ENCODE measurements at regions not wholly inside any gene's neighbourhood (a gene's known extent, or its start where the extent isn't known, plus 50 kb on each side); places are given as distances from the start of the nearest gene placed in this dataset.
"Not testable (repeated sequence)": the region's sequence is repeated elsewhere in the genome, so short reads cannot be mapped to it uniquely, and the experiment has no call there.

GRCh38 chr5:167071981-167072610, 1219.3 kb upstream of the WWC1 start:
- H3K36me3 ChIP-seq (ENCODE audit: control insufficient read depth in 2 of 2, insufficient read depth in 2 of 2, low read length in 2 of 2) = no peaks in the 10 kb centered on the region
- no peak overlapping the region for H3K4me3 ChIP-seq (ENCODE audit: low read length in 2 of 2)
- no peak overlapping the region for H3K27ac ChIP-seq (ENCODE audit: low read depth in 2 of 2, low read length in 2 of 2)
- H3K4me1 ChIP-seq (ENCODE audit: control insufficient read depth in 2 of 2, insufficient read depth in 2 of 2, low read length in 2 of 2) = no peaks in the 10 kb centered on the region
- H3K27me3 ChIP-seq (ENCODE audit: control insufficient read depth in 2 of 2, insufficient read depth in 2 of 2, low read length in 2 of 2) = no peaks in the 10 kb centered on the region
- H3K9me3 ChIP-seq (ENCODE audit: control insufficient read depth in 2 of 2, low read length in 2 of 2) = no peaks in the 10 kb centered on the region
- H3K9ac ChIP-seq (ENCODE audit: low read depth in 1 of 2, low read length in 2 of 2) = no peak overlapping the region

- H3K9me3 ChIP-seq (ENCODE audit: control insufficient read depth in 2 of 2, low read length in 2 of 2) = no peaks in the 10 kb centered on the region
- no peak overlapping the region for H3K4me3 ChIP-seq (ENCODE audit: low read length in 2 of 2)
- no peak overlapping the region for H3K9ac ChIP-seq (ENCODE audit: low read depth in 1 of 2, low read length in 2 of 2)
- no peaks in the 10 kb centered on the region for H3K36me3 ChIP-seq (ENCODE audit: control insufficient read depth in 2 of 2, insufficient read depth in 2 of 2, low read length in 2 of 2)
- no peaks in the 10 kb centered on the region for H3K4me1 ChIP-seq (ENCODE audit: control insufficient read depth in 2 of 2, insufficient read depth in 2 of 2, low read length in 2 of 2)
- H3K27ac ChIP-seq (ENCODE audit: low read depth in 2 of 2, low read length in 2 of 2) = no peak overlapping the region
- no peaks in the 10 kb centered on the region for H3K27me3 ChIP-seq (ENCODE audit: control insufficient read depth in 2 of 2, insufficient read depth in 2 of 2, low read length in 2 of 2)
Observed at GRCh38 chr5:167081561-167081960, 1209.9 kb upstream of the WWC1 start.

GRCh38 chr5:167096816-167097215, 1194.6 kb upstream of the WWC1 start:
- Histone ChIP-seq H3K9me3 (ENCODE audit: control insufficient read depth in 2 of 2, low read length in 2 of 2) (no peaks in the 10 kb centered on the region), H3K27ac (ENCODE audit: low read depth in 2 of 2, low read length in 2 of 2) (no peak overlapping the region), H3K4me3 (ENCODE audit: low read length in 2 of 2) (no peak overlapping the region), H3K36me3 (ENCODE audit: control insufficient read depth in 2 of 2, insufficient read depth in 2 of 2, low read length in 2 of 2) (no peaks in the 10 kb centered on the region), H3K9ac (ENCODE audit: low read depth in 1 of 2, low read length in 2 of 2) (no peak overlapping the region), H3K27me3 (ENCODE audit: control insufficient read depth in 2 of 2, insufficient read depth in 2 of 2, low read length in 2 of 2) (no peaks in the 10 kb centered on the region), H3K4me1 (ENCODE audit: control insufficient read depth in 2 of 2, insufficient read depth in 2 of 2, low read length in 2 of 2) (no peaks in the 10 kb centered on the region)

- H3K27me3 ChIP-seq (ENCODE audit: control insufficient read depth in 2 of 2, insufficient read depth in 2 of 2, low read length in 2 of 2) = no peaks in the 10 kb centered on the region
- H3K36me3 ChIP-seq (ENCODE audit: control insufficient read depth in 2 of 2, insufficient read depth in 2 of 2, low read length in 2 of 2) = no peaks in the 10 kb centered on the region
- no peaks in the 10 kb centered on the region for H3K4me1 ChIP-seq (ENCODE audit: control insufficient read depth in 2 of 2, insufficient read depth in 2 of 2, low read length in 2 of 2)
- H3K4me3 ChIP-seq (ENCODE audit: low read length in 2 of 2) = no peak overlapping the region
- H3K9me3 ChIP-seq (ENCODE audit: control insufficient read depth in 2 of 2, low read length in 2 of 2) = no peaks in the 10 kb centered on the region
- H3K9ac ChIP-seq (ENCODE audit: low read depth in 1 of 2, low read length in 2 of 2) = no peak overlapping the region
- H3K27ac ChIP-seq (ENCODE audit: low read depth in 2 of 2, low read length in 2 of 2) = no peak overlapping the region
Observed at GRCh38 chr5:167104351-167104750, 1187.1 kb upstream of the WWC1 start.

GRCh38 chr5:167105941-167106340, 1185.5 kb upstream of the WWC1 start:
- H3K27ac ChIP-seq (ENCODE audit: low read depth in 2 of 2, low read length in 2 of 2) = no peak overlapping the region
- no peaks in the 10 kb centered on the region for H3K27me3 ChIP-seq (ENCODE audit: control insufficient read depth in 2 of 2, insufficient read depth in 2 of 2, low read length in 2 of 2)
- H3K36me3 ChIP-seq (ENCODE audit: control insufficient read depth in 2 of 2, insufficient read depth in 2 of 2, low read length in 2 of 2) = no peaks in the 10 kb centered on the region
- H3K4me1 ChIP-seq (ENCODE audit: control insufficient read depth in 2 of 2, insufficient read depth in 2 of 2, low read length in 2 of 2) = no peaks in the 10 kb centered on the region
- H3K4me3 ChIP-seq (ENCODE audit: low read length in 2 of 2) = no peak overlapping the region
- no peaks in the 10 kb centered on the region for H3K9me3 ChIP-seq (ENCODE audit: control insufficient read depth in 2 of 2, low read length in 2 of 2)
- H3K9ac ChIP-seq (ENCODE audit: low read depth in 1 of 2, low read length in 2 of 2) = no peak overlapping the region

- Histone ChIP-seq H3K9me3 (ENCODE audit: control insufficient read depth in 2 of 2, low read length in 2 of 2) (no peaks in the 10 kb centered on the region), H3K4me1 (ENCODE audit: control insufficient read depth in 2 of 2, insufficient read depth in 2 of 2, low read length in 2 of 2) (no peaks in the 10 kb centered on the region), H3K4me3 (ENCODE audit: low read length in 2 of 2) (no peak overlapping the region), H3K27me3 (ENCODE audit: control insufficient read depth in 2 of 2, insufficient read depth in 2 of 2, low read length in 2 of 2) (no peaks in the 10 kb centered on the region), H3K36me3 (ENCODE audit: control insufficient read depth in 2 of 2, insufficient read depth in 2 of 2, low read length in 2 of 2) (no peaks in the 10 kb centered on the region), H3K9ac (ENCODE audit: low read depth in 1 of 2, low read length in 2 of 2) (no peak overlapping the region), H3K27ac (ENCODE audit: low read depth in 2 of 2, low read length in 2 of 2) (no peak overlapping the region)
Observed at GRCh38 chr5:167107684-167108083, 1183.8 kb upstream of the WWC1 start.

- not testable (repeated sequence) for H3K4me3 ChIP-seq (ENCODE audit: low read length in 2 of 2); H3K27ac ChIP-seq (ENCODE audit: low read depth in 2 of 2, low read length in 2 of 2); H3K36me3 ChIP-seq (ENCODE audit: control insufficient read depth in 2 of 2, insufficient read depth in 2 of 2, low read length in 2 of 2); H3K4me1 ChIP-seq (ENCODE audit: control insufficient read depth in 2 of 2, insufficient read depth in 2 of 2, low read length in 2 of 2); H3K27me3 ChIP-seq (ENCODE audit: control insufficient read depth in 2 of 2, insufficient read depth in 2 of 2, low read length in 2 of 2); H3K9ac ChIP-seq (ENCODE audit: low read depth in 1 of 2, low read length in 2 of 2); H3K9me3 ChIP-seq (ENCODE audit: control insufficient read depth in 2 of 2, low read length in 2 of 2)
Observed at GRCh38 chr5:167108266-167108665, 1183.2 kb upstream of the WWC1 start.

- no peak overlapping the region for H3K27ac ChIP-seq (ENCODE audit: low read depth in 2 of 2, low read length in 2 of 2)
- H3K36me3 ChIP-seq (ENCODE audit: control insufficient read depth in 2 of 2, insufficient read depth in 2 of 2, low read length in 2 of 2) = no peaks in the 10 kb centered on the region
- H3K9me3 ChIP-seq (ENCODE audit: control insufficient read depth in 2 of 2, low read length in 2 of 2) = no peaks in the 10 kb centered on the region
- H3K4me1 ChIP-seq (ENCODE audit: control insufficient read depth in 2 of 2, insufficient read depth in 2 of 2, low read length in 2 of 2) = no peaks in the 10 kb centered on the region
- no peaks in the 10 kb centered on the region for H3K27me3 ChIP-seq (ENCODE audit: control insufficient read depth in 2 of 2, insufficient read depth in 2 of 2, low read length in 2 of 2)
- no peak overlapping the region for H3K4me3 ChIP-seq (ENCODE audit: low read length in 2 of 2)
- H3K9ac ChIP-seq (ENCODE audit: low read depth in 1 of 2, low read length in 2 of 2) = no peak overlapping the region
Observed at GRCh38 chr5:167112556-167112955, 1178.9 kb upstream of the WWC1 start.

- Histone ChIP-seq H3K9me3 (ENCODE audit: control insufficient read depth in 2 of 2, low read length in 2 of 2) (no peaks in the 10 kb centered on the region), H3K27me3 (ENCODE audit: control insufficient read depth in 2 of 2, insufficient read depth in 2 of 2, low read length in 2 of 2) (no peaks in the 10 kb centered on the region), H3K27ac (ENCODE audit: low read depth in 2 of 2, low read length in 2 of 2) (no peak overlapping the region), H3K36me3 (ENCODE audit: control insufficient read depth in 2 of 2, insufficient read depth in 2 of 2, low read length in 2 of 2) (no peaks in the 10 kb centered on the region), H3K4me1 (ENCODE audit: control insufficient read depth in 2 of 2, insufficient read depth in 2 of 2, low read length in 2 of 2) (no peaks in the 10 kb centered on the region), H3K4me3 (ENCODE audit: low read length in 2 of 2) (no peak overlapping the region), H3K9ac (ENCODE audit: low read depth in 1 of 2, low read length in 2 of 2) (no peak overlapping the region)
Observed at GRCh38 chr5:167122267-167122666, 1169.2 kb upstream of the WWC1 start.

- no peaks in the 10 kb centered on the region for H3K4me1 ChIP-seq (ENCODE audit: control insufficient read depth in 2 of 2, insufficient read depth in 2 of 2, low read length in 2 of 2)
- H3K9me3 ChIP-seq (ENCODE audit: control insufficient read depth in 2 of 2, low read length in 2 of 2) = no peaks in the 10 kb centered on the region
- H3K9ac ChIP-seq (ENCODE audit: low read depth in 1 of 2, low read length in 2 of 2) = no peak overlapping the region
- no peaks in the 10 kb centered on the region for H3K36me3 ChIP-seq (ENCODE audit: control insufficient read depth in 2 of 2, insufficient read depth in 2 of 2, low read length in 2 of 2)
- no peak overlapping the region for H3K4me3 ChIP-seq (ENCODE audit: low read length in 2 of 2)
- H3K27me3 ChIP-seq (ENCODE audit: control insufficient read depth in 2 of 2, insufficient read depth in 2 of 2, low read length in 2 of 2) = no peaks in the 10 kb centered on the region
- H3K27ac ChIP-seq (ENCODE audit: low read depth in 2 of 2, low read length in 2 of 2) = no peak overlapping the region
Observed at GRCh38 chr5:167123126-167123525, 1168.3 kb upstream of the WWC1 start.

- Histone ChIP-seq H3K27ac (ENCODE audit: low read depth in 2 of 2, low read length in 2 of 2) (no peak overlapping the region), H3K36me3 (ENCODE audit: control insufficient read depth in 2 of 2, insufficient read depth in 2 of 2, low read length in 2 of 2) (no peaks in the 10 kb centered on the region)
Observed at GRCh38 chr5:167128581-167128980, 1162.9 kb upstream of the WWC1 start.

More at GRCh38 chr5:167128581-167128980, 1162.9 kb upstream of the WWC1 start:
- no peak overlapping the region for H3K4me3 ChIP-seq (ENCODE audit: low read length in 2 of 2)
- H3K27me3 ChIP-seq (ENCODE audit: control insufficient read depth in 2 of 2, insufficient read depth in 2 of 2, low read length in 2 of 2) = no peaks in the 10 kb centered on the region
- H3K9ac ChIP-seq (ENCODE audit: low read depth in 1 of 2, low read length in 2 of 2) = no peak overlapping the region
- H3K4me1 ChIP-seq (ENCODE audit: control insufficient read depth in 2 of 2, insufficient read depth in 2 of 2, low read length in 2 of 2) = no peaks in the 10 kb centered on the region
- H3K9me3 ChIP-seq (ENCODE audit: control insufficient read depth in 2 of 2, low read length in 2 of 2) = no peaks in the 10 kb centered on the region

All from mucosa of rectum (tissue), 2 donors.